AG04449 (cell line): ENCODE measurements at regions not wholly inside any gene's neighbourhood (a gene's known extent, or its start where the extent isn't known, plus 50 kb on each side); places are given as distances from the start of the nearest gene placed in this dataset.
"Not testable (repeated sequence)": the region's sequence is repeated elsewhere in the genome, so short reads cannot be mapped to it uniquely, and the experiment has no call there.

Source experiments
- CTCF ChIA-PET: fragments of 350-600 bp; formaldehyde crosslinking; extraction: SDS; loops from one replicate; lab custom pipeline; 2021; ENCODE audit warnings: antibody characterized with exemption; lab: Yijun Ruan, JAX
- POLR2A ChIA-PET: fragments of 400-600, 350-600 bp; formaldehyde crosslinking; extraction: SDS; loops from one replicate; lab custom pipeline; 2020; ENCODE audit warnings: antibody characterized with exemption, inconsistent platforms; lab: Yijun Ruan, JAX
- DNase-seq: peaks from one replicate; pipeline ENCODE4 v3.0.0-alpha.2; 2010; ENCODE audit warnings: low read depth, low spot score
- H3K4me3 ChIP-seq: 2 replicates; pipeline ENCODE4 v1.5.1; 2011; ENCODE audit warnings: low read depth, mild to moderate bottlenecking, control low read depth, low read length
- TF ChIP-seq, protein P1 (sequence below): IDR thresholded peaks from one replicate; pipeline ENCODE4 v1.5.1; 2011; ENCODE audit warnings: mild to moderate bottlenecking, moderate library complexity, low read length, control low read depth, inconsistent platforms; ENCODE audit not compliant: insufficient read depth; ENCODE audit errors: missing control alignments

GRCh38 chr5:123700624-123701287 is 188.8 kb downstream of the CSNK1G3 start:
- DNase-seq = peak; percentile 98
- ChIA-PET CTCF (no interaction called here), POLR2A (no interaction called here)
- TF ChIP-seq, protein P1, sequence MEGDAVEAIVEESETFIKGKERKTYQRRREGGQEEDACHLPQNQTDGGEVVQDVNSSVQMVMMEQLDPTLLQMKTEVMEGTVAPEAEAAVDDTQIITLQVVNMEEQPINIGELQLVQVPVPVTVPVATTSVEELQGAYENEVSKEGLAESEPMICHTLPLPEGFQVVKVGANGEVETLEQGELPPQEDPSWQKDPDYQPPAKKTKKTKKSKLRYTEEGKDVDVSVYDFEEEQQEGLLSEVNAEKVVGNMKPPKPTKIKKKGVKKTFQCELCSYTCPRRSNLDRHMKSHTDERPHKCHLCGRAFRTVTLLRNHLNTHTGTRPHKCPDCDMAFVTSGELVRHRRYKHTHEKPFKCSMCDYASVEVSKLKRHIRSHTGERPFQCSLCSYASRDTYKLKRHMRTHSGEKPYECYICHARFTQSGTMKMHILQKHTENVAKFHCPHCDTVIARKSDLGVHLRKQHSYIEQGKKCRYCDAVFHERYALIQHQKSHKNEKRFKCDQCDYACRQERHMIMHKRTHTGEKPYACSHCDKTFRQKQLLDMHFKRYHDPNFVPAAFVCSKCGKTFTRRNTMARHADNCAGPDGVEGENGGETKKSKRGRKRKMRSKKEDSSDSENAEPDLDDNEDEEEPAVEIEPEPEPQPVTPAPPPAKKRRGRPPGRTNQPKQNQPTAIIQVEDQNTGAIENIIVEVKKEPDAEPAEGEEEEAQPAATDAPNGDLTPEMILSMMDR = no peak
- H3K4me3 ChIP-seq = no peak overlapping the region

- DNase-seq = no peak
- H3K4me3 ChIP-seq = no peak overlapping the region
- TF ChIP-seq, protein P1 = no peak
- ChIA-PET POLR2A (no interaction called here), CTCF (no interaction called here)
Observed at GRCh38 chr5:123699571-123699970, 187.6 kb downstream of the CSNK1G3 start.

GRCh38 chr5:123698937-123699336 is 187.0 kb downstream of the CSNK1G3 start:
- CTCF ChIA-PET, POLR2A ChIA-PET, H3K4me3 ChIP-seq, DNase-seq: not testable (repeated sequence)

DNA sequence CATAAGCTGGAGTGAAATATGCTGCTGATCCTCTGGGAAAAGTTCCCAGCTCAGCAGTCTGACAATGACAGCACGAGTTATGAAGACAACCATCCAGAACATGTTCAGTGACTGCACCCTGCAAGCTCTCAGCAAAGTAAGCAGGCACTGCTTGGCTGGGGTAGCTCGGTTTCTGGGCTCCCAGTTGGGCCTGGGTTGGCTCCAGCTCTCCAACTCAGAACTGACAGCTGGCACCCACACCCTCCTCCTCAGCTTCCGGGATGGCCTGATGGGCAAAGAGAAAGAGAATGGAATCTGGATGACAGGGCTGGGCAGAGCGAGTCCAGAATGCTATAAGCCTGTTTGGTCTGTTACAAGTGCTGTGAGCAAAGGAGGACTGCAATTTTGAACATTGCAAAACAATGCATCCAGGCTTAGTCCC is 185.0 kb downstream of the CSNK1G3 start:
- TF ChIP-seq, protein P1 = no peak
- H3K4me3 ChIP-seq = no peak overlapping the region; the same call in 1 of the 2 replicates
- CTCF ChIA-PET = no interaction called here
- DNase-seq = no peak
- POLR2A ChIA-PET = interaction anchor here (0.6 kb wide), 2 partner anchors 24 to 116 kb away, joined by 3 read pairs; no protein-coding TSS in a partner anchor

GRCh38 chr5:123690821-123691220 is 178.8 kb downstream of the CSNK1G3 start:
- ChIA-PET CTCF (no interaction called here), POLR2A (no interaction called here)
- no peak overlapping the region for H3K4me3 ChIP-seq
- DNase-seq = no peak
- TF ChIP-seq, protein P1 = no peak

DNA sequence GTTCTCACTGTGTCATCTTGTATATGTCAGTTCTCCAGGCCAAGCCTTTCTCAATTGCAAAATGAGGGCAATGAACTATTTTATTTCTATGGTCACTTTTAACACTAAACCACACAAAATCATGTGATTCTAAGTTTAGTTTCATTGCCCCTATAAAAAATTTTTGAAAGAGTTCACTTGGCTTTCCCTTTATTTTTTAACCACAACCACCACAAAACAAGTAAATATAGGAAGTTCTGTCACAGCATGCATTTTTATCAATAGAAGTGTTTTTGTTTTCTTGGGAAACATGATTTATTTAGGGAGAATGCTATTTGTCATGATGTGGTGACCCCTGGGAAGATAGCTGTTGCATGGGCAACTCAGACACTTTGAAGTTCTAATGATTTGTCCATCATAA is 169.1 kb downstream of the CSNK1G3 start:
- ChIA-PET POLR2A (no interaction called here), CTCF (interaction anchor here (0.9 kb wide), 1 partner anchor 10 kb away, joined by 3 read pairs; no protein-coding TSS in a partner anchor)
- TF ChIP-seq, protein P1 = no peak
- no peak for DNase-seq
- no peak overlapping the region for H3K4me3 ChIP-seq

DNA sequence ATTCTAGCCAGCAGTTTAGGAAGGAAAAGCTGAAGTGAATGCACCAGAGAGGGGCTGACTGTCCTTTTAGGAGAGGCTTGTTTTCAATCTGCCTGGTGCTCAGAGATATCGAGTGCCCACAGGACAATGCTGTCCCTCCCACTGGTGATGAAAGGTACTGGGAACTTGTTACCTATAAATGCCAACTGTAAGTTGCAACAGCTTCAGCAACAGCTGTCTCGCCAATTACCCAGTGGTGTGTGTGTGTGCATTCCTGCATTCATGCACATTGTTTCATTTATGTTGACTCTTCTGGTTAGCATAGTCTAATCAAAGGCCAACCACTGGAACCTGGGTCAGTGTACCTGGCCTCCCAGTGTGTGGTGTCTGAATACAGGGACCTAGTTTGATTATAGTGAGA is 161.1 kb downstream of the CSNK1G3 start:
- TF ChIP-seq, protein P1 = no peak
- no peak for DNase-seq
- no peak overlapping the region for H3K4me3 ChIP-seq
- ChIA-PET POLR2A (no interaction called here), CTCF (interaction anchor here (0.8 kb wide), 2 partner anchors 11 to 263 kb away, joined by 3 read pairs; no protein-coding TSS in a partner anchor)
